ENCODE measurements at regions not wholly inside any gene's neighbourhood (a gene's known extent, or its start where the extent isn't known, plus 50 kb on each side); places are given as distances from the start of the nearest gene placed in this dataset.
"Not testable (repeated sequence)": the region's sequence is repeated elsewhere in the genome, so short reads cannot be mapped to it uniquely, and the experiment has no call there.

DNA sequence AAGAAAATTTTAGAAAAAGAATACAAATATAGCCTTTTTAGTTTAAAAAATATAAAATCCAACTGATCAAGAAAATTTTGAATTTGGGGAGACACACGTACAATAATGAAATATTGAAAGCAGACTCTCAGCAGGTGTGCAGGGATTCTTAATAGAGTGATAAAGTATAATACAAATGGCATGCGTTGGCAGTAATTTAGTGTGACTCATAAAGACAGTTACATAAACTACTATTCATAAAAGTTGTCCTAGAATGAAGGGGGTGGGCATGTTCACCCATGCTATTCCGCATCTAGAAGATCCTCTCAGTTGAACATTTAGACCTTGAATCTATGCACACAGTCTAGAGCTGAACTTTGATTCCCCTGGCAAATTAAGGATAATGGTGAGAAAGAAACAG lies 200.4 kb upstream of the AVPR1A start:
- H3K4me1 ChIP-seq = no peaks in the 10 kb centered on the region
- no peak for TF ChIP-seq POLR2A (IDR thresholded peaks at IDR 0.05)
- no peak for TF ChIP-seq EP300 (IDR thresholded peaks at IDR 0.05)
- TF ChIP-seq, protein P1, sequence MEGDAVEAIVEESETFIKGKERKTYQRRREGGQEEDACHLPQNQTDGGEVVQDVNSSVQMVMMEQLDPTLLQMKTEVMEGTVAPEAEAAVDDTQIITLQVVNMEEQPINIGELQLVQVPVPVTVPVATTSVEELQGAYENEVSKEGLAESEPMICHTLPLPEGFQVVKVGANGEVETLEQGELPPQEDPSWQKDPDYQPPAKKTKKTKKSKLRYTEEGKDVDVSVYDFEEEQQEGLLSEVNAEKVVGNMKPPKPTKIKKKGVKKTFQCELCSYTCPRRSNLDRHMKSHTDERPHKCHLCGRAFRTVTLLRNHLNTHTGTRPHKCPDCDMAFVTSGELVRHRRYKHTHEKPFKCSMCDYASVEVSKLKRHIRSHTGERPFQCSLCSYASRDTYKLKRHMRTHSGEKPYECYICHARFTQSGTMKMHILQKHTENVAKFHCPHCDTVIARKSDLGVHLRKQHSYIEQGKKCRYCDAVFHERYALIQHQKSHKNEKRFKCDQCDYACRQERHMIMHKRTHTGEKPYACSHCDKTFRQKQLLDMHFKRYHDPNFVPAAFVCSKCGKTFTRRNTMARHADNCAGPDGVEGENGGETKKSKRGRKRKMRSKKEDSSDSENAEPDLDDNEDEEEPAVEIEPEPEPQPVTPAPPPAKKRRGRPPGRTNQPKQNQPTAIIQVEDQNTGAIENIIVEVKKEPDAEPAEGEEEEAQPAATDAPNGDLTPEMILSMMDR (IDR thresholded peaks at IDR 0.05) = no peak
- H3K9me3 ChIP-seq = no peaks in the 10 kb centered on the region
- DNase-seq (ENCODE audit: low spot score in 2 of 2) = no peak
- no peaks in the 10 kb centered on the region for H3K36me3 ChIP-seq
- H3K27ac ChIP-seq = no peak overlapping the region
- WGBS, 2 donors = 85 to 90% methylated on average over 3 of the region's 3 CpGs
- H3K4me3 ChIP-seq = no peak overlapping the region
- no peaks in the 10 kb centered on the region for H3K27me3 ChIP-seq

DNA sequence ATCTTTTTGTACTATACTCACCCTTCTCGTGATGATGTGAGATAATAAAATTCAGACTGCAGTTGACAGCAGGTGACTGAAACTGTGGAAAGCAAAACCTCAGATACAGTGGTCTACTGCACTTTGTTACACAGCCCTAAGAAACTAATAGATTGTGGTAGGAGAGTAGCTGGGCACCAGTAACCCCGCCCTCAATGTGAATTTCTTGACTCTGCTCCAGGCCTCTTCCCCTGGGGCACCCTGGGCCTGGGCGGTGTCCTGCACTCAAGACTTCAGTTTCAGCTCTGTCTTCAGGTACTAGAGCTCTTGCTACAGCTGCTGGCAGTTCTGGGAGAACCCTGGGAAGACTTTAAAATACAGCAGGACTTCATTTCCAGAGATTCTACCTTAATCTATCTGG lies 197.6 kb upstream of the AVPR1A start:
- no peaks in the 10 kb centered on the region for H3K9me3 ChIP-seq
- H3K27ac ChIP-seq = no peak overlapping the region
- H3K27me3 ChIP-seq = no peaks in the 10 kb centered on the region
- no peaks in the 10 kb centered on the region for H3K36me3 ChIP-seq
- no peak for DNase-seq (ENCODE audit: low spot score in 2 of 2)
- WGBS, 2 donors = 74 to 75% methylated on average over 3 of the region's 3 CpGs
- TF ChIP-seq EP300 (IDR thresholded peaks at IDR 0.05) = no peak
- H3K4me1 ChIP-seq = no peaks in the 10 kb centered on the region
- H3K4me3 ChIP-seq = no peak overlapping the region

DNA sequence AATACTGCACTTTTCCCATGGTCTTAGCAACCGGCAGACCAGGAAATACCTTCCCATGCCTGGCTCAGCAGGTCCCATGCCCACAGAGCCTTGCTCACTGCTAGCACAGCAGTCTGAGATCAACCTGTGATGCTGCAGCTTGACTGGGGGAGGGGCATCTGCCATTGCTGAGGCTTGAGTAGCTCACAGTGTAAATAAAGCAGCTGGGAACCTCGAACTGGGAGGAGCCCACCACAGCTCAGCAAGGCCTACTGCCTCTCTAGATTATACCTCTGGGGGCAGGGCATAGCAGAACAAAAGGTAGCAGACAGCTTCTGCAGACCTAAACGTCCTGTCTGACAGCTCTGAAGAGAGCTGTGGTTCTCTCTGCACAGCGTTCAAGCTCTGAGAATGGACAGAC lies 186.2 kb upstream of the AVPR1A start:
- H3K9me3 ChIP-seq = peaks cover 0 to 12% (median 0%) of the 10 kb centered on the region in 4 donors
- WGBS, 2 donors = 49 to 63% methylated on average over 4 of the region's 4 CpGs
- not testable (repeated sequence) for H3K36me3 ChIP-seq; DNase-seq (ENCODE audit: low spot score in 2 of 2); H3K27ac ChIP-seq; H3K4me1 ChIP-seq; H3K27me3 ChIP-seq; H3K4me3 ChIP-seq

DNA sequence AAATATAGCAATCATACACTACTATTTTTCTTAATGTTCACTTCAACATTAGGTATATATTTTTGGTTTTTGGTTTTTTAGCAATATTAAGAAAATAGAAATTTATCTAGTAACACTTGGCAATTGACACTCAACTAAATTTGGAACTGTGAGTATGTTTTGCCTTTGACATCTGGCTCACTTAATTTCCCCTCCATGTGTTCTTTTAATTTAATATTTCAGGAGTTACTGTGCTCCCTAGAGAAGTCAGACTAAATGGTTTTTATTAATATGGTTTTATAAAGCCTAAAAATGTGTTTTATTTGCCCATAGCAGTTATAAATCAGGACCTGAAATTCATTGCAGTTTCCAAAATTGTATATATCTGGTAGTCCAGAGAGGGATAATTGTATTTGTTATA lies 175.3 kb upstream of the AVPR1A start:
- DNase-seq (ENCODE audit: low spot score in 2 of 2) = no peak
- no peak overlapping the region for H3K4me3 ChIP-seq
- no peaks in the 10 kb centered on the region for H3K4me1 ChIP-seq
- TF ChIP-seq POLR2A (IDR thresholded peaks at IDR 0.05) (no peak), EP300 (IDR thresholded peaks at IDR 0.05) (no peak)
- TF ChIP-seq, protein P1 (IDR thresholded peaks at IDR 0.05) = no peak
- H3K27me3 ChIP-seq = no peaks in the 10 kb centered on the region
- no peak overlapping the region for H3K27ac ChIP-seq
- H3K9me3 ChIP-seq = no peaks in the 10 kb centered on the region
- H3K36me3 ChIP-seq = no peaks in the 10 kb centered on the region

DNA sequence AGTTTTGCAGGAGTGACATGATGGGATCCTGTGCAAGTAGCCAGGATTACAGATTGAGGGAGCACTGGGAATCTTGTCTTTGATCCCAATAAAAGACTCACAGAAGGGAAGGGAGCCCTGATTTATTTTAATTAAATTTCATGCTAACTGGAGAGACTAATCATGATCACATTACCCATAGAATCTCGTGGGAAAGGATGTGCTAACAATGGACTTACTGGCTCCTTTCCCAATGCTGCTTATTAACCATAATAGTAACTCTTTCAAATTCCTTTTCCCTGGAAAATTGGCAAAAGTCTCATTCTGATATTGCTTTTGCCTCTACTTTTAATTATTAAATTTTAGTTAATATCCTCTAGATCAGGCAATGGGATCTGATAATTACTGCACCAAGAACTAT lies 174.8 kb upstream of the AVPR1A start:
- WGBS, 2 donors = 10 to 18% methylated on average over 1 of the region's 1 CpG
- no peak for DNase-seq (ENCODE audit: low spot score in 2 of 2)
- no peak for TF ChIP-seq EP300 (IDR thresholded peaks at IDR 0.05)
- TF ChIP-seq, protein P1 (IDR thresholded peaks at IDR 0.05) = no peak
- no peak for TF ChIP-seq POLR2A (IDR thresholded peaks at IDR 0.05)
- H3K36me3 ChIP-seq = no peaks in the 10 kb centered on the region
- no peak overlapping the region for H3K27ac ChIP-seq
- no peaks in the 10 kb centered on the region for H3K4me1 ChIP-seq
- no peaks in the 10 kb centered on the region for H3K9me3 ChIP-seq
- H3K4me3 ChIP-seq = no peak overlapping the region
- no peaks in the 10 kb centered on the region for H3K27me3 ChIP-seq

DNA sequence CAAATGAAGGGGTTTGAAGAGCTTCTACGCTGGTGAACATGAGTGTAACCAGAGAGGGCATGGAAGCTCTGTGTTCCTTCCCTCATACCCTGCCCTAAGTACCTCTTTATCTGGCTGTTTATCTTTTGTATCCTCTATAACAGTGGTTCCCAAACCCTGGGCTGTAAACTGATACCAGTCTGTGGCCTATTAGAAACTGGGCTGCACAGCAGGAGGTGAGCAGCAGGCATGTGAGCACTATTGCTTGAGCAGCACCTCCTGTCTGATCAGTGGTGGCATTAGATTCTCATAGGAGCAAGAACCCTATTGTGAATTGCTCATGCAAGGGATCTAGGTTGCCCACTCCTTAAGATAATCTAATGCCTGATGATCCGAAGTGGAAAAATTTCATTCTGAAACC lies 172.9 kb upstream of the AVPR1A start:
- Histone ChIP-seq H3K9me3 (peaks cover 0 to 1% (median 0%) of the 10 kb centered on the region in 4 donors), H3K4me1 (no peaks in the 10 kb centered on the region), H3K27me3 (no peaks in the 10 kb centered on the region), H3K27ac (no peak overlapping the region), H3K4me3 (no peak overlapping the region), H3K36me3 (no peaks in the 10 kb centered on the region)
- DNase-seq (ENCODE audit: low spot score in 2 of 2) = no peak
- 88 to 91% methylated on average over 2 of the region's 2 CpGs for WGBS, 2 donors
- TF ChIP-seq, protein P1 (IDR thresholded peaks at IDR 0.05) = no peak
- no peak for TF ChIP-seq POLR2A (IDR thresholded peaks at IDR 0.05)
- no peak for TF ChIP-seq EP300 (IDR thresholded peaks at IDR 0.05)
